Ovary (tissue), 3 donors: ENCODE measurements at regions not wholly inside any gene's neighbourhood (a gene's known extent, or its start where the extent isn't known, plus 50 kb on each side); places are given as distances from the start of the nearest gene placed in this dataset.

Source experiments
- CTCF ChIP-seq, 3 donors: fragments of 450-650 bp in 2 of 3; fragments of 200-600 bp in 1 of 3; IDR thresholded peaks; one replicate each; pipeline versions ENCODE4 v1.5.1 to v1.8.0; 2016 to 2022; ENCODE audit warnings: antibody characterized with exemption in 3 of 3, mild to moderate bottlenecking in 1 of 3
- POLR2A ChIP-seq: fragments of 450-650 bp; IDR thresholded peaks from one replicate; pipeline ENCODE4 v1.6.1; 2017; ENCODE audit warnings: antibody characterized with exemption, mild to moderate bottlenecking, moderate library complexity
- donor health status: DM: no; HTN: no; CAD: no.

GRCh38 chr6:135572051-135572450 lies 74.5 kb upstream of the AHI1 start:
- TF ChIP-seq CTCF (IDR thresholded peaks at IDR 0.05) = no peak
- TF ChIP-seq POLR2A = no peak
